ENCODE measurements at regions not wholly inside any gene's neighbourhood (a gene's known extent, or its start where the extent isn't known, plus 50 kb on each side); places are given as distances from the start of the nearest gene placed in this dataset.
"Not testable (repeated sequence)": the region's sequence is repeated elsewhere in the genome, so short reads cannot be mapped to it uniquely, and the experiment has no call there.

DNA sequence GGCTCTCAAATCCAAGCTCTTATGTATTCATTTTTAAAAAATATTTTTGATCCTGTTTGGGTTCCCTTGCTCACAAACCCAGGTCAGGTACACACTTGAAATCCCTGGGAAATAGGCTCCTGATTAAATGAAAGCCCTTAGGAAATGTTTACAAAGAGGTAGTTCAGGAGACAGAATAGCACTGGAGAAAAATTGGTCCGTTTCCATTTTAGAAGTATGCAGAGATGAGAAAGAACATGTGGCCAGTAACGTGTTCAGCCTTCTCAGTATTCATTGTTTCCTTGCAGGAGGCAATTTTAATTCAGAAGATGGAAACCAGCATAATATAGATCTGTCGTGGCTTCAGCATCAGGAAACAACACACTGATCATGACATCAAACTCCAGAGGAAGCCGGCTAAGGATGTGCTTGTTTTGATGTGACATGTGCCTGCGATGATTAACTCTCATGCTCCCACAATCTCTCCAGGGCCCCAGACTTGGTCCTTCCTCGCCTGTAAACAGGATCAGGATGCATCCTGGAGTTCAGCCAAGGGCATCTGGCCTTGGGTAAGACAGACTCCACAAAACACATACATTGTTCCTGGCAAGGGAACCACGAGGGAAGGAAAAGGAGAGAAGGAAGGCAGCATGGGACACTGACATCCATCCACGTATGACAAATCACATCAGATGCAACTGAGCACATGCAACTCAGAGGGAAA lies 350.5 kb upstream of the THBS1 start:
- DNase-seq, result no peak

DNA sequence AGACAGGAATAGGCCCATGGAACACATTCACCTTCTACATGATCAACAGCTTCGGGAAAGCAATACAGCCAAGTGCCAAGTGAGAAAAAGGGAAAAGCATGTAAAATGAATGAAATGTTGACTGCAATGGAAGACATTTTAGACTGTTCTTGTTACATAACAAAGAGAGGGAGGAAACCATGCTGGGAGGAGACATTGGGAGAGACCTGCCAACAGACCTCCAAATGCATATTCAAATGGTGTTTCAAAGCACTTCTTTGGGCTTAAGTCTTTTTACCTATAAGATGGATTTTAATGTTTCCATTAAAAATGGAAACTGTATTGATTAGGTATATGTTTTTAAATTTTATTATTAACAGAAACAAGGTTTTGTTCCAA lies 350.0 kb upstream of the THBS1 start:
- DNase-seq, result no peak

GRCh38 chr15:39232512-39232911 lies 348.4 kb upstream of the THBS1 start:
- no peak for DNase-seq

DNA sequence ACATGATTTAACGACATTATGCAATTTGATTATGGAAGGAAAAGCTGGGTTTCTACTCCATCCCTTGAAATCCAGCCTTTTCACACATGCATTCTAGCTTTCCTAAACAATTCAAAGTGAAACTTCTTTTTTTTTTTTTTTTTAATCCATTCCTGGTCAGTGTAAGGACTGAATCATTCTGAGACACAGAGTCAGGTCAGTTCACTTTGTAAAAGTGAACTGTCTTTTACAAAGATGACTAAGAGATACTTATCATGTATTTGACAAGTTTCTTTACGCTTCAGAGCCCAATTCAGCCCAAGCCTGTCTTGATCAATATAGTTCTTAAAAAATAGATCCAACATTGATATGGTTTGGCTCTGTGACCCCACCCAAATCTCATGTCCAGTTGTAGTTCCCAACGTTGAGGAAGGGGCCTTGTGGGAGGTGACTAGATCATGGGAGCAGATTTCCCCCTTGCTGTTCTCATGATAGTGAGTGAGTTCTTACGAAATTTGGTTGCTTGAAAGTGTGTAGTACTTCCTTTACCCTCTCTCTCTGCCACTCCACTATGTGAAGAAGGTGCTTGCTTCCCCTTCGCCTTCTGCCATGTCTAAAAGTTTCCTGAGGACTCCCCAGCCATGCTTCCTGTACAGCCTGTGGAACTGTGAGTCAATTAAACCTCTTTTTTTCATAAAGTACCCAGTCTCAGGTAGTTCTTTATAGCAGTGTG lies 345.6 kb upstream of the THBS1 start:
- DNase-seq, result no peak

GRCh38 chr15:39236375-39236774 lies 344.5 kb upstream of the THBS1 start:
- no peak for DNase-seq

DNA sequence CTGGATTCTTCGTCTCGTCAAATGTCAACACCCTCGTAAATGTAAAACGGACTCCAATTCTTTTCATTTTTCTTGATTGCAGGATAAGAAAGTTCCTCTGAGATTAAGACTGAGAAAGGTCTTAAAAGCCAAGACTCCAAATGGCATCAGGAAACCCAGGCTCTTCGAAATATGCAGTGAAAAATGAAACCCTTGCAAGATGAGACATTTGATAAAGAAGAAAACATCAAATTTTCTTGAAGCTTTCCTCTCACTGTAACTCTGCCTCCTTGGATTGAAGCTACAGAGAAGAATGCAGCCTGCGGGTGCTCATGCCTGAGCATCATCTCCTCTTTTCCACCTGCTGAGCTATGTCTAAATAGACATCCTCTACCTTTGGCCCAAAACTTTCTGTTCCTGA lies 342.4 kb upstream of the THBS1 start:
- DNase-seq, result no peak

GRCh38 chr15:39239562-39239961 lies 341.3 kb upstream of the THBS1 start:
- no peak for DNase-seq

GRCh38 chr15:39242345-39242744 lies 338.5 kb upstream of the THBS1 start:
- no peak for DNase-seq

- no peak for DNase-seq
Measured at GRCh38 chr15:39243396-39243795, 337.5 kb upstream of the THBS1 start.

DNA sequence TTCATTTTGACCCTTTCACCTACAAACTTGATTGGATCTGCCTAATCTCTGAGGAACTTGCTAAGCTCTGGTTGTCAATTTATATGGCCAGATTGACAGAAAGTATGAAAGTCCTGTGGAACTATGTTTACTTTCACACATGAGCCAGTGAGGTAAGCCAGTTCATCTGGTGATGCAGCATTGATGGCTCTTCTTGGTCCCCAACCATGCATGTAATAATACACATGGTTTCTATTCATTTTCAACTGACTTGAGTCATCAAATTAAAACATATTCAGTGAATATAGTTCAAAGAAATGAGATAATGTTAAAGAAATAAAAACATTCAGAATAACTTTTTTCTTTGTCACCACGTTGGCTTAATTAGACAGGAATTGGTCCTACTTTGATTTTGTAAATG lies 336.1 kb upstream of the THBS1 start:
- DNase-seq, result no peak

GRCh38 chr15:39246523-39246922 lies 334.4 kb upstream of the THBS1 start:
- DNase-seq, result no peak

- DNase-seq, result no peak
Measured at GRCh38 chr15:39247574-39247973, 333.3 kb upstream of the THBS1 start.

DNA sequence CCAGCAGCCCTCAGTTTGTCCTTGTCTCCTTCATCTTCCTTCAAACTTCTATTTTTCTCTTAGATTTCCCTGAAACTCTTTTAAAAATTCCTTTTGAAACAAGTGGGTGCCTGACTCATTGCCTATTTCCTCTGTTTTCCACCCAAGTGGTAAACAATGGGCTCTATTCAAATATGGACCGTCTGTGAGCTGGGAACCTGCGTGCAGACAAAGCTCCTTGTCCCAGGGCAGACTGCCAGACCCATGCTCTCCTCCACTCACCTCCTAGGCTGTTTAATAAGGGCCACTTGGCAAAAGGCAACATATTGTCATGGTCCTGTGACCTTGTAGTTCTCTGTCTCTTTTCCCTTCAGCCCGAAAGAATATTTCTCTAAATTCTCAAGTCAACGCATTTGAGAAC lies 332.7 kb upstream of the THBS1 start:
- DNase-seq, result no peak

DNA sequence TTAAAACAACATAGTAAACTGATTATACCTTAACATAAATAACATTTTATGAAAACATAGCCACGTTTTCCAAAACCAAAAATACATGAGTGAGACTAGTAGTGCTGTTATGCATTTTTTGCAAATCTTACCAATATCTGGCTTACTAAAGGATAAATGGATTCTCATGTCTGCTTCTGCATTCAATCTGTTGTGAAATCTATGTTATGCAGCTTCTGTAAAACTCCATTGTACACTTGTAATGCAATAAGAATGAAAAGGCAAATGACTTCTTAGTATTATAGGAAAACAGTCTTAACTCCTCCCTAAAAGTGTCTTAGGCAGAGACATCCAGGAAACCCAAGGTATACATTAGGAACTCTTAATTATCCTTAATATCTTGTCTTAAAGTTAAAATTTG lies 330.9 kb upstream of the THBS1 start:
- DNase-seq, result no peak

DNA sequence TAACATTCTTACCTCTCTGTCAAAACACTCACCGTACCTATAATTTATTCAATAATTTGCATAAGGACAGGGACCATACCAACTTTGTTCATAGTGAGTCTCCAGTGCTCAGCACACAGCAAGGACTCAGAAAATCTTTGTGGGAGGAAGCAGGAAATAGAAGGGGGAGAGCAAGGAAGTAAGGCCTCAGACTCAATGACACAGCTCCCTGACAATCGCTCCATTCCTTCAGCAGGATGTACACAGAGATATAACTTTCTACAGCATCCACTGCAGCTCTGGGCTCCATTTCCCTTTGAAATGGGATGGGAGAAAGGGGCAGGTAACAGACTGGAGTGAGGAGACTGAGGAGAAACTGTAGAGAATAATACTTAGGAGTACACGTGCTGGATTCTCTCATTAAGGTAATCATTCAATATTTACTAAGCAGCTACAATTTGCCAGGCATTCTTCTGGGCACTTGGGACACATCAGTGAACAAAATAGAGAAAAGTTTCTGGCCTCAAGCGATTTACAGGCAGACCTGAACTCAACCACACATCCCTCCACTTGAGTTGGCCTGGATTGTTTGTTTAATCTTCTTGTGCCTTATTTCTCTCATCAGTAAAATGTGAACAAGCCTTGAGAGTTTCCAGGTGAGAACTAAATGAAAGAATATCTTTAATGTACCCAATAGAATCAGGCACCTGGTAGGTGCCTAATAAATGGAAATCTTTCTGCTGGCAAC lies 330.3 kb upstream of the THBS1 start:
- no peak for DNase-seq

GRCh38 chr15:39251413-39252133 lies 329.3 kb upstream of the THBS1 start:
- no peak for DNase-seq

- no peak for DNase-seq
Measured at GRCh38 chr15:39252134-39252470, 328.8 kb upstream of the THBS1 start.

GRCh38 chr15:39253552-39253951 lies 327.3 kb upstream of the THBS1 start:
- no peak for DNase-seq

GRCh38 chr15:39254181-39254580 lies 326.7 kb upstream of the THBS1 start:
- DNase-seq, result no peak

- no peak for DNase-seq
Measured at GRCh38 chr15:39255760-39256159, 325.1 kb upstream of the THBS1 start.

DNA sequence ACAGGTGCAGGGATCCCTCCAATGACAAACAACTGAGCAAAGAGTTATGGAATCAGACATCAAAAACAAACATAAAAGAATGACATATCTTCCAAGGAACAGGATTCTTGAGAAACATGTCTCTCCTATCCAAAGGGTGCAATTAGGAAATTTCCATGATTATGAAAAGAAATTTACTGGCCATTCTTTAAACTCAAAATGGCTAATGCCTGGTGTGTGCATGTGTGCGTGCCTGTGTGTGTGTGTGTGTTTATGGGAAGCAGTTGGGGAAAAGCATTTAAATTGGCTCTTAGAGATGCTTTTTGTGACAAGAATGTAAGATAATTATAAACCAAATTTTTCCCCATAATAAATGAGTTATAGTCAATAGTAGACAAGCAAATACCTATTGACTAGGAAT lies 320.5 kb upstream of the THBS1 start:
- DNase-seq, result no peak

- DNase-seq, result no peak
Measured at GRCh38 chr15:39260791-39261190, 320.1 kb upstream of the THBS1 start.

DNA sequence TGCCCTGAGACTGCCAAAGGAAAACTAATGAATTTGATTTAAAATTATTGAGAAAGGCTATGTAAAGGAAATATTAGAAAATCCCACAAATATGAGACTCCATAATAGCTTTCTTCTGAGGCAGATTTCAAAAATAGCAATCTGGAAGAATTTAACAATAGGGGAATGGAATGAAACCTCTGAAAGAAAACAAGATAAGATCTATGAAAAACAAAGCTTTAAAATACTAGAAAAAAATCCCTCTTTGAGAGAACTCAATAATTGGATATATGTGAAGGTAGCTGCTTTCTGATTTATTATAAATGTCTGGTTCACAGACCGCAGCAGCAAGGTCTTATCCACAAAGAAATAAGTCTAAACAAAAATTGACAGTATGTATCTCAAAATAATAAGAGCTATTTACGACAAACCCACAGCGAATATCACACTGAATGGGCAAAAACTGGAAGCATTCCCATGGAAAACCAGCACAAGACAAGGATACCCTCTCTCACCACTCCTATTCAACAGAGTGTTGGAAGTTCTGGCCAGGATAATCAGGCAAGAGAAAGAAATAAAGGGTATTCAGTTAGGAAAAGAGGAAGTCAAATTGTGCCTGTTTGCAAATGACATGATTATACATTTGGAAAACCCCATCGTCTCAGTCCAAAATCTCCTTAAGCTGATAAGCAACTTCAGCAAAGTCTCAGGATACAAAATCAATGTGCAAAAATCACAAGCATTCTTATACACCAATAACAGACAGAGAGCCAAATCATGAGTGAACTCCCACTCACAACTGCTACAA lies 319.3 kb upstream of the THBS1 start:
- not testable (repeated sequence) for DNase-seq
